DMS114 treated with DMSO at 0.1 percent for 48 hours (cell line): ENCODE measurements at regions not wholly inside any gene's neighbourhood (a gene's known extent, or its start where the extent isn't known, plus 50 kb on each side); places are given as distances from the start of the nearest gene placed in this dataset.
"Not testable (repeated sequence)": the region's sequence is repeated elsewhere in the genome, so short reads cannot be mapped to it uniquely, and the experiment has no call there.

ENCODE experiments used
- DNase-seq: peaks from one replicate; lab custom pipeline; 2025; ENCODE audit not compliant: unreplicated experiment; lab: John Stamatoyannopoulos, UW

- no peak for DNase-seq
Observed at GRCh38 chr4:77305766-77306165, 148.8 kb downstream of the CCNG2 start.

DNA sequence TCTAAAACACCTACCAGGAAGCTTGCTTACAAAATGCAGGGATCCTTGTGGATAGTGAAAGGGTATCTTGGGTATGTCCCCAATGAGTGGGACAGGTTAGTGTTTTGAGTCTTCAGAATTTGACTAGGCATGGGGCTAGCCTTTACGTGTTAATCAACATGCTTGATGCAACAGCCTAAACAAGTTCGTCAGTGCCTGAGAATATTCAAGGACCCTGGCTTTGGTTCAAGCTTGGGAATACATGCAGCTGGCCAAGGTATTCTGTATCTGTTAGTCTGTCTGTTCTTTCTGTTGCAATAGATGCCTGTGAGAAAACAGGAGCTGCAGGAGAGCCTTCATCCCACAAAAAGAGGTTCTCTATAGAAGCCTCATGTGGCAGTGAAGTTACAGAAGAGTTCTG, 149.5 kb downstream of the CCNG2 start:
- no peak for DNase-seq

- DNase-seq, result peak; percentile 3
Observed at GRCh38 chr4:77308843-77309242, 151.8 kb downstream of the CCNG2 start.

DNA sequence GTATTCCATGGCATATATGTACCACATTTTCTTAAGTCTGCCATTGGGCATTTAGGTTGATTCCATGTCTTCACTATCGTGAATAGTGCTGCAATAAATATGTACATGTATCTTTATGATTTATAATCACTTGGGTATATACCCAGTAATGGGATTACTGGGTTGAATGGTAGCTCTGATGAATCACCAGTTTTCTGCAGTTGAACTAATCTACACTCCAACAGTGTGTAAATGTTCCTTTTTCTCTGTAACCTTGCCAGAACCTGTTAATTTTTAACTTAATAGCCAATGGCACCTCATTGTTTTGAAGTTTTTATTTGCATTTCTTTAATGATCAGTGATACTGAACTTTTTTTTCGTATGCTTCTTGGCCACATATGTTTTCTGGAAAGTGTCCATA, 152.5 kb downstream of the CCNG2 start:
- no peak for DNase-seq

- DNase-seq, result no peak
Observed at GRCh38 chr4:77310931-77311330, 153.9 kb downstream of the CCNG2 start.

- no peak for DNase-seq
Observed at GRCh38 chr4:77314697-77315096, 157.7 kb downstream of the CCNG2 start.

DNA sequence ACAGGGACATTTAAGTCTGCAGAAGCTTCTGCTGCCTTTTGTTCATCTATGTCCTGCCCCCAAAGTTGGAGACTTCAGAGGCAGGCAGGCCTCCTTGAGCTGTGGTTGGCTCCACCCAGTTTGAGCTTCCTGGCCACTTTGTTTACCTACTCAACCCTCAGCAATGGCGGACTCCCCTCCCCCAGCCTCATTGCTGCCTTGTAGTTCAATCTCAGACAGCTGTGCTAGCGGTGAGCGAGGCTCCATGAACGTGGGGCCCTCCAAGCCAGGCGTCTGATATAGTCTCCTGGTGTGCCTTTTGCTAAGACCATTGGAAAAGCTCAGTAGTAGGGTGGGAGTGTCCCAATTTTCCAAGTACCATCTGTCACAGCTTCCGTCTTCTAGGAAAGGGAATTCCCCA, 170.1 kb downstream of the CCNG2 start:
- DNase-seq, result no peak

- no peak for DNase-seq
Observed at GRCh38 chr4:77332696-77333270, 175.8 kb downstream of the CCNG2 start.

DNA sequence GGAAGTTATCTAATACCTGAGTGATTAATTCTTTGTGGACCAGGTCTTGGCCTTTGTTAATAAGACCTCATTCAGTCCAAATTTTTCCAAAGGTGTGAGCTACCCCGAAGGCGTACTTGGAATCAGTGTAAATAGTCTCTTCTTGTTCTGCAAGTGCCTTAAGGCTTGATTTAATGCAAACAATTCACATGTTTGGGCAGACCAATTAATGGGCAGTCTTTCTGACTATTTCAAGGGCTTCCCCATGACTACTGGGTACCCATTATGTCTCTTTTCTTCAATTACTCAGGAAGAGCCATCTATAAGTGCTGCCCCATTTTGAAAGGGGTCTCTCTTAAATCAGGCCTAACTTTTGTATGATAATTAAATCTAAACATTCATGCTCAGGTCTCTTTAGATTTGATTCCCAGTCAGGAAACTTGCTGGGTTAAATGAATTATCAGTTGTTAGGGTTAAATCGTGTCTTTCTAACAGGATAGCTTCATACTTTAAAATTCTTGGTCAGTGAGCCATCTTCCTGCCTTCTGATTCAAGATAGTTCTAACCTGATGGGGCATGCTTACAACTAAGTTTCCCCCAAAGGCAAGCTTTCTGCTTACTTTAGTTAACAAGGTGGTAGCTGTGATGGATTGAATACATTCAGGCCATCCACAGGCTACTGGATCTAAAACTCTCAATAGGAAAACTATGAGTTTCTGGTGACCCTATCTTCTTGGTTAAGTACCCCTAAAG, 179.6 kb downstream of the CCNG2 start:
- no peak for DNase-seq

- DNase-seq, result no peak
Observed at GRCh38 chr4:77342170-77342810, 185.3 kb downstream of the CCNG2 start.

GRCh38 chr4:77344001-77344400, 187.0 kb downstream of the CCNG2 start:
- no peak for DNase-seq

- DNase-seq, result no peak
Observed at GRCh38 chr4:77344784-77345183, 187.8 kb downstream of the CCNG2 start.

GRCh38 chr4:77347351-77347966, 190.5 kb downstream of the CCNG2 start:
- DNase-seq, result no peak

- no peak for DNase-seq
Observed at GRCh38 chr4:77348815-77349214, 191.8 kb downstream of the CCNG2 start.

DNA sequence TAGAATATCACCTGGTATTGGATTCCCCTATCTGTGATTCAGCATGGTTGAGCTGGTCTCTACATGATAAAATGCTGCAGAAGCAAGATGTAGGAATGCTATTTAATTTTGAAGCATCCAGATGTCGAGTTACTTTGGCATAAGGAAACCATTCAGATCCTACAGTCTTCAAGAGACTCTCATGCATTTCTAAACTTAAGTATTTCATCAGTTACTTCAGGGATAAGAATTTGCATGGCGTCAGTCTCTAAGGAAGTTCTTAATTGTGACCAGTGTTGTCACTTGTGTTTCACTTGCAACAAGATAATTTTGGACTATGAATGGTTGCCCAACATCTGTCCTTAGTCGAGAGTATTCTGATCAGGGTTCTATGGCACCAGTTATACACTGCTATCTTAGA, 192.4 kb downstream of the CCNG2 start:
- no peak for DNase-seq

- DNase-seq, result no peak
Observed at GRCh38 chr4:77349796-77350195, 192.8 kb downstream of the CCNG2 start.

DNA sequence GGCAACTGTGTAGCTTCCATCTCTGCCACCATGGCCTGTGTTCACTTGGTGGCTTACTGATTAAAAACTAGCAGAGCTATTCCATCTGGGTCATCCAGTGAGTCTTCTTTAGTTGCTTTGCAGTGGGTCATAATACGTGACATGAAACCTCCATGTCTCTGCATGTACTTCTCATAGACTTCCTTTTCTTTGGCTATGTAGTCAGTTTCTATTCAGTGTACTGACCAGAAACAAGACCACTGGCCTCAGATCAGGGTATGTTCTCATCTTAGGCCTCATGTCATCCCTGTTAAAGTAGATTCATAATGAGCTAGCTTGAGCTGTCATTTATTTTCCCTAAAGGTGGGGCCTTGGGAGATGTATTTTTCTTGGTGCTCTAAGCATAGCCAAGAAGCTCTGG, 195.2 kb downstream of the CCNG2 start:
- no peak for DNase-seq

DNA sequence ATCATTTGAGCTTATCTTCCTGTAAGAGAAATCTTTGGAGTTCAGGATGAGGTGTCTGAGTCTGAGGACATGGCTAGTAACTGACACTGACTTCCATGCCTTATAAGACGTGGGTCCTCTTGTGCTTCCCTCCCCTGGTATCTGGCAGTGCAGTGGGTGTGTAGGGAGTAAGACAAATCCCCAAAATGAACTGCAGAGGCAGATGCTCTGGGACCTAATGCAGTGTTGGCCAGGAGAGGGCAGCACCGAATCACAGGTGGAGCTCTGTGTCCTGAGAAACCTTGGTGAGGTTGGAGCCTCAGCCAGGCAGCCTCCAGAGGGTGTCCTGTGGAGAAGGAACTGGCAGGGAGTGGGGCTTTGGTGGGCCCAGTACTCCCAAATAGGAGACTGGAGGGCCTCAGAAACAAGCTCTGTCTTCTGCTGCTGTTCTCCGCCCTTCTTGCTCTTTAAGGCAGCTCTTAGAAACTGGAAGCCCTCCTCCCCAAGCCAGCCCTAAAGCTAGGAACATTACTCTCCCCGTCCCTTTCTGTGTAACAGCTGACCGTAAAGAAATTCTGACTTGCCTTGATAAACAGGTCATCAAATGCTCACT, 196.8 kb downstream of the CCNG2 start:
- DNase-seq, result not testable (repeated sequence)

GRCh38 chr4:77354550-77354949, 197.5 kb downstream of the CCNG2 start:
- no peak for DNase-seq

DNA sequence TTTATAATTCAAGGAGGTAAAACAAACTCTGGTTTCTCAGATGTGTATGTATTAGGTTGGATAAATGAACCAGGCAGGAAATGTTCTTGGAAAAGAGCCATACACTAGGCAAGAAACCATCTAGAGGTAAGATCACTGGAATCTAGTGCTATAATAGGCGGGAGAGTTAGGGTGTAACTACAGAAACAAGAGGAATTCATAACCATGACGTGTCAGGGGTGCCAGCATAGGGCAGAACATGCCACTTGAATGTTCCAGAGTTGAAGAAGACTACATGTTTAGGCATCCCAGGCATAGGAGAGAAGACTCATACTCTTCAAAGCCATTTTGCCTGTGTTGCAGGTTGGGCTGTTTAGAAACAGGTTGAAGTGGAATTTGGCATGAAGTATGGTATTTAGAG, 198.7 kb downstream of the CCNG2 start:
- no peak for DNase-seq

DNA sequence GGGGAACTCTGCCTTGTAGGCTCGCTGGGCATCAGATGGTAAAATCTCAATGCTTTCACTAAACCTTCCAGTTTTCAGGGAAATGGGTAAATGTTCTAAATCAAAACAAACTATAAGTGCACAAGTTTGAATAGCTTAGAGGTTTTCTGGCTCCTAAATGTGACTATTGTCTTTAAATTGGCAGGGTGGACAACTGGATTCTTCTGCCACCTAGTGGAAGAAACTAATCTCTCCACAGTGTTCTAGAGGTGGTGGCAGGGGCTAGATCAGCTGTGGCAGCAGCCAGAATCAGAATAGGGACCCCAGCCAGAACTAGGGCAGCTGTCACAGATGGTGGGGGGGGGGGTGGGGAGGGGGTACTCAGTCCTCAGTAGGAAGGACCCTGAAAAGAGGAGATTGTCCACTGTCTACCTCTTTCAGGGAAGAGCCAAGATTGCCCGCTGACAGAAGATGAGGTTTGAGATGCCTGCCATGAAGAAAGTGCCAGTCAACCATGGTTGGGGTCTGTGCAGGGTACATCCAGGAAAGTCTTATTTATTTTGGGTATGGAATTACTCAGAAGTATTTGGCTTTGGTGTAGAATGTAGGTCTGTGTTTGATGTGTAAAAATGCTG, 201.4 kb downstream of the CCNG2 start:
- peak; percentile 9 for DNase-seq
